ENCODE measurements at regions not wholly inside any gene's neighbourhood (a gene's known extent, or its start where the extent isn't known, plus 50 kb on each side); places are given as distances from the start of the nearest gene placed in this dataset.
"Not testable (repeated sequence)": the region's sequence is repeated elsewhere in the genome, so short reads cannot be mapped to it uniquely, and the experiment has no call there.

GRCh38 chr9:6103911-6104310 is 88.5 kb upstream of the RANBP6 start:
- DNase-seq (ENCODE audit: low read depth), result not testable (repeated sequence)

- not testable (repeated sequence) for DNase-seq (ENCODE audit: low read depth)
Measured at GRCh38 chr9:6102336-6102987, 87.0 kb upstream of the RANBP6 start.

- not testable (repeated sequence) for DNase-seq (ENCODE audit: low read depth)
Measured at GRCh38 chr9:6101725-6102124, 86.3 kb upstream of the RANBP6 start.

- DNase-seq (ENCODE audit: low read depth), result not testable (repeated sequence)
Measured at GRCh38 chr9:6099346-6099745, 83.9 kb upstream of the RANBP6 start.

GRCh38 chr9:6098431-6098830 is 83.0 kb upstream of the RANBP6 start:
- no peak for DNase-seq (ENCODE audit: low read depth)

GRCh38 chr9:6096821-6097220 is 81.4 kb upstream of the RANBP6 start:
- no peak for DNase-seq (ENCODE audit: low read depth)

GRCh38 chr9:6090277-6091210 is 75.1 kb upstream of the RANBP6 start:
- DNase-seq (ENCODE audit: low read depth), result no peak

GRCh38 chr9:6089300-6089699 is 73.9 kb upstream of the RANBP6 start:
- no peak for DNase-seq (ENCODE audit: low read depth)

- no peak for DNase-seq (ENCODE audit: low read depth)
Measured at GRCh38 chr9:6086006-6086655, 70.7 kb upstream of the RANBP6 start.

- DNase-seq (ENCODE audit: low read depth), result peak; percentile 12
Measured at GRCh38 chr9:6080154-6080716, 64.8 kb upstream of the RANBP6 start.

GRCh38 chr9:6079386-6079785 is 64.0 kb upstream of the RANBP6 start:
- no peak for DNase-seq (ENCODE audit: low read depth)

- no peak for DNase-seq (ENCODE audit: low read depth)
Measured at GRCh38 chr9:6078382-6079105, 63.1 kb upstream of the RANBP6 start.

GRCh38 chr9:6076851-6077250 is 61.4 kb upstream of the RANBP6 start:
- no peak for DNase-seq (ENCODE audit: low read depth)

- DNase-seq (ENCODE audit: low read depth), result no peak
Measured at GRCh38 chr9:6073731-6074130, 58.3 kb upstream of the RANBP6 start.

GRCh38 chr9:6072865-6073264 is 57.4 kb upstream of the RANBP6 start:
- no peak for DNase-seq (ENCODE audit: low read depth)

- no peak for DNase-seq (ENCODE audit: low read depth)
Measured at GRCh38 chr9:6072453-6072852, 57.0 kb upstream of the RANBP6 start.

- DNase-seq (ENCODE audit: low read depth), result no peak
Measured at GRCh38 chr9:6068983-6069382, 53.6 kb upstream of the RANBP6 start.

- DNase-seq (ENCODE audit: low read depth), result no peak
Measured at GRCh38 chr9:6067426-6067825, 52.0 kb upstream of the RANBP6 start.
